ENCODE measurements at regions not wholly inside any gene's neighbourhood (a gene's known extent, or its start where the extent isn't known, plus 50 kb on each side); places are given as distances from the start of the nearest gene placed in this dataset.

GRCh38 chr10:3310016-3310784 lies 137.6 kb upstream of the PITRM1 start:
- DNase-seq (ENCODE audit: low read depth): no peak

- DNase-seq (ENCODE audit: low read depth): no peak
Observed at GRCh38 chr10:3306050-3306449, 133.5 kb upstream of the PITRM1 start.

- no peak for DNase-seq (ENCODE audit: low read depth)
Observed at GRCh38 chr10:3295582-3296151, 123.1 kb upstream of the PITRM1 start.

- no peak for DNase-seq (ENCODE audit: low read depth)
Observed at GRCh38 chr10:3294919-3295581, 122.5 kb upstream of the PITRM1 start.

- DNase-seq (ENCODE audit: low read depth): no peak
Observed at GRCh38 chr10:3293581-3294431, 121.2 kb upstream of the PITRM1 start.

GRCh38 chr10:3292636-3293035 lies 120.1 kb upstream of the PITRM1 start:
- no peak for DNase-seq (ENCODE audit: low read depth)

GRCh38 chr10:3290550-3290949 lies 118.0 kb upstream of the PITRM1 start:
- DNase-seq (ENCODE audit: low read depth): no peak

GRCh38 chr10:3287572-3288445 lies 115.2 kb upstream of the PITRM1 start:
- no peak for DNase-seq (ENCODE audit: low read depth)

GRCh38 chr10:3282674-3283017 lies 110.1 kb upstream of the PITRM1 start:
- DNase-seq (ENCODE audit: low read depth): no peak

GRCh38 chr10:3281941-3282673 lies 109.5 kb upstream of the PITRM1 start:
- no peak for DNase-seq (ENCODE audit: low read depth)

- DNase-seq (ENCODE audit: low read depth): no peak
Observed at GRCh38 chr10:3278771-3279170, 106.2 kb upstream of the PITRM1 start.

- no peak for DNase-seq (ENCODE audit: low read depth)
Observed at GRCh38 chr10:3277566-3277965, 105.0 kb upstream of the PITRM1 start.

GRCh38 chr10:3274414-3274813 lies 101.8 kb upstream of the PITRM1 start:
- no peak for DNase-seq (ENCODE audit: low read depth)

- DNase-seq (ENCODE audit: low read depth): no peak
Observed at GRCh38 chr10:3273966-3274365, 101.4 kb upstream of the PITRM1 start.

GRCh38 chr10:3272300-3272699 lies 99.7 kb upstream of the PITRM1 start:
- DNase-seq (ENCODE audit: low read depth): no peak

- no peak for DNase-seq (ENCODE audit: low read depth)
Observed at GRCh38 chr10:3271354-3272115, 99.0 kb upstream of the PITRM1 start.

GRCh38 chr10:3270577-3271316 lies 98.2 kb upstream of the PITRM1 start:
- no peak for DNase-seq (ENCODE audit: low read depth)

- no peak for DNase-seq (ENCODE audit: low read depth)
Observed at GRCh38 chr10:3268025-3268424, 95.4 kb upstream of the PITRM1 start.

- no peak for DNase-seq (ENCODE audit: low read depth)
Observed at GRCh38 chr10:3265088-3265487, 92.5 kb upstream of the PITRM1 start.

Data from non-pigmented ciliary epithelial cell (primary cell).